Upper lobe of right lung (tissue), 1 donor: ENCODE measurements at regions not wholly inside any gene's neighbourhood (a gene's known extent, or its start where the extent isn't known, plus 50 kb on each side); places are given as distances from the start of the nearest gene placed in this dataset.

Source experiments
- ATAC-seq: fragments of 200-7000 bp; cut with Tn5 transposase; one replicate; pipeline ENCODE4 v1.9.1; 2020; ENCODE audit warnings: mild to moderate bottlenecking, moderate library complexity
- DNase-seq: peaks from one replicate; pipeline ENCODE4 v3.0.0-alpha.2; 2020
- H3K27ac ChIP-seq: fragments of 200-600 bp; one replicate; pipeline ENCODE4 v1.8.0; 2022
- H3K27me3 ChIP-seq: fragments of 200-600 bp; one replicate; pipeline ENCODE4 v1.8.0; 2022; ENCODE audit warnings: mild to moderate bottlenecking
- H3K36me3 ChIP-seq: fragments of 200-600 bp; one replicate; pipeline ENCODE4 v1.8.0; 2022
- H3K4me1 ChIP-seq: fragments of 200-600 bp; one replicate; pipeline ENCODE4 v1.8.0; 2022
- H3K4me3 ChIP-seq: fragments of 200-600 bp; one replicate; pipeline ENCODE4 v1.8.0; 2022; ENCODE audit warnings: mild to moderate bottlenecking
- H3K9me3 ChIP-seq: fragments of 200-600 bp; one replicate; pipeline ENCODE4 v1.8.0; 2022
- intact Hi-C: fragments of 100-400 bp; cut with DNase I; formaldehyde crosslinking; loops from one replicate; pipeline ENCODE4 v1.11.0; 2022
- TF ChIP-seq, protein P1 (sequence below): fragments of 200-600 bp; IDR thresholded peaks from one replicate; pipeline ENCODE4 v1.8.0; 2022; ENCODE audit warnings: antibody characterized with exemption
- donor health status: DM: no; HTN: yes; CAD: no; lungs with severe emphysema.

- TF ChIP-seq, protein P1, sequence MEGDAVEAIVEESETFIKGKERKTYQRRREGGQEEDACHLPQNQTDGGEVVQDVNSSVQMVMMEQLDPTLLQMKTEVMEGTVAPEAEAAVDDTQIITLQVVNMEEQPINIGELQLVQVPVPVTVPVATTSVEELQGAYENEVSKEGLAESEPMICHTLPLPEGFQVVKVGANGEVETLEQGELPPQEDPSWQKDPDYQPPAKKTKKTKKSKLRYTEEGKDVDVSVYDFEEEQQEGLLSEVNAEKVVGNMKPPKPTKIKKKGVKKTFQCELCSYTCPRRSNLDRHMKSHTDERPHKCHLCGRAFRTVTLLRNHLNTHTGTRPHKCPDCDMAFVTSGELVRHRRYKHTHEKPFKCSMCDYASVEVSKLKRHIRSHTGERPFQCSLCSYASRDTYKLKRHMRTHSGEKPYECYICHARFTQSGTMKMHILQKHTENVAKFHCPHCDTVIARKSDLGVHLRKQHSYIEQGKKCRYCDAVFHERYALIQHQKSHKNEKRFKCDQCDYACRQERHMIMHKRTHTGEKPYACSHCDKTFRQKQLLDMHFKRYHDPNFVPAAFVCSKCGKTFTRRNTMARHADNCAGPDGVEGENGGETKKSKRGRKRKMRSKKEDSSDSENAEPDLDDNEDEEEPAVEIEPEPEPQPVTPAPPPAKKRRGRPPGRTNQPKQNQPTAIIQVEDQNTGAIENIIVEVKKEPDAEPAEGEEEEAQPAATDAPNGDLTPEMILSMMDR, result no peak
- DNase-seq (no peak), ATAC-seq (no peak)
- no peak overlapping the region for H3K27ac ChIP-seq
- no peaks in the 10 kb centered on the region for H3K9me3 ChIP-seq
- intact Hi-C loops, result no loop called here
- H3K4me3 ChIP-seq, result no peak overlapping the region
- no peaks in the 10 kb centered on the region for H3K36me3 ChIP-seq
- H3K27me3 ChIP-seq, result no peaks in the 10 kb centered on the region
- H3K4me1 ChIP-seq, result no peaks in the 10 kb centered on the region
Observed at GRCh38 chr5:124457101-124457500, 289.3 kb downstream of the ZNF608 start.

- no peaks in the 10 kb centered on the region for H3K4me1 ChIP-seq
- DNase-seq, result no peak
- TF ChIP-seq, protein P1, result no peak
- no peaks in the 10 kb centered on the region for H3K27me3 ChIP-seq
- intact Hi-C loops, result no loop called here
- no peak overlapping the region for H3K27ac ChIP-seq
- no peaks in the 10 kb centered on the region for H3K9me3 ChIP-seq
- H3K36me3 ChIP-seq, result no peaks in the 10 kb centered on the region
- ATAC-seq, result no peak
- no peak overlapping the region for H3K4me3 ChIP-seq
Observed at GRCh38 chr5:124456249-124456648, 290.2 kb downstream of the ZNF608 start.

- intact Hi-C loops, result no loop called here
- ATAC-seq, result no peak
- Histone ChIP-seq H3K4me1 (no peaks in the 10 kb centered on the region), H3K27me3 (no peaks in the 10 kb centered on the region), H3K4me3 (no peak overlapping the region), H3K36me3 (no peaks in the 10 kb centered on the region), H3K9me3 (no peaks in the 10 kb centered on the region), H3K27ac (no peak overlapping the region)
- TF ChIP-seq, protein P1, result no peak
- DNase-seq, result no peak
Observed at GRCh38 chr5:124454081-124454480, 292.4 kb downstream of the ZNF608 start.

GRCh38 chr5:124453221-124454051 lies 293.0 kb downstream of the ZNF608 start:
- no peaks in the 10 kb centered on the region for H3K4me1 ChIP-seq
- no peak overlapping the region for H3K4me3 ChIP-seq
- intact Hi-C loops, result no loop called here
- H3K27ac ChIP-seq, result no peak overlapping the region
- H3K27me3 ChIP-seq, result no peaks in the 10 kb centered on the region
- H3K9me3 ChIP-seq, result no peaks in the 10 kb centered on the region
- DNase-seq (no peak), ATAC-seq (no peak)
- no peaks in the 10 kb centered on the region for H3K36me3 ChIP-seq
- TF ChIP-seq, protein P1, result no peak

DNA sequence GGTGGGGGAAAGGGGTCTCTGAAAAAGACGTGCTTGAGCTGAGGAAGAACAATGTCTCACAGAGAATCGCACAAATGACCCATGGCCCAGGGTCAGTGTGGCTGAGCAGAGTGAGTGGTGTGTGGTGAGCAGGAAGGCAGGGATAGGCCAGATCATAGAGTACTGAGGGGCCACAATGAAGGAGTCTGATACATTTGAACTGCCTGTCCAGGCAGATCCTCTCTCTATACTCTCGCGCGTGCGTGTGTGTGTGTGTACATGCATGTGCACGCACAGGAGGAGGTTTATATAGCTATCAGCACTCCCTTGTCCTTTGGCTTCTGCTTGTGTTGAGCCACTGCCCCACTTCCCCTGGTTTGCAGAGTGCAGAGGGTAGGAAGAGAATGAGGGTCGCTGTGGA lies 294.0 kb downstream of the ZNF608 start:
- Histone ChIP-seq H3K9me3 (no peaks in the 10 kb centered on the region), H3K4me1 (no peaks in the 10 kb centered on the region), H3K27ac (no peak overlapping the region), H3K36me3 (no peaks in the 10 kb centered on the region), H3K4me3 (no peak overlapping the region), H3K27me3 (no peaks in the 10 kb centered on the region)
- peak; percentile 24 for ATAC-seq
- intact Hi-C loops, result no loop called here
- TF ChIP-seq, protein P1, result no peak
- DNase-seq, result no peak
